ENCODE measurements at regions not wholly inside any gene's neighbourhood (a gene's known extent, or its start where the extent isn't known, plus 50 kb on each side); places are given as distances from the start of the nearest gene placed in this dataset.

DNA sequence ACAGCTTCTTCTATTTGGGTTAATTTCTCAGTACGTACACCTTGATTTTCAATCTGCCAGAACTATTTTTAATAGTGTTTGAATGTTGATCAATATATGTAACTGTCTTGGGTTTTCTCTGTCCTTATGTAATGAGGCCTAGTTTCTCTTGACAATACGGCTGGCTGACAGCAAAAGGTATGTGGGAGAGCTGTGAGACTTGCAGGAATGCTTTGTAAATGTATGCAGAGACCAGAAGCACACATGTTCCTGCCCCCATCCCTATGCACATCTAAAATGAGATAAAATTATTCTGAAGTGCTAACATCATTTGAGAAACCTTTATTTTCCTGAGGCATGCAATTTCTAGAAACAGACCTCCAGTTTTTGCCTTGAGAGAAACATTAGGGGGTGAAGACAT, 593.8 kb upstream of the GBE1 start:
- Histone ChIP-seq H3K4me3 (ENCODE audit: low read length) (no peak overlapping the region), H3K4me2 (ENCODE audit: low read length) (no peak overlapping the region), H3K4me1 (ENCODE audit: control insufficient read depth, low read length) (no peaks in the 10 kb centered on the region), H3K27me3 (ENCODE audit: control insufficient read depth, low read length) (no peaks in the 10 kb centered on the region), H3K9me3 (ENCODE audit: control insufficient read depth, insufficient read depth, low read length) (no peaks in the 10 kb centered on the region), H3K9me2 (replicated peaks; ENCODE audit: control insufficient read depth, low read length) (no peaks in the 10 kb centered on the region), H3K79me2 (ENCODE audit: control insufficient read depth, low read length) (no peaks in the 10 kb centered on the region), H3F3A (ENCODE audit: control insufficient read depth, insufficient read depth) (no peaks in the 10 kb centered on the region), H3K36me3 (ENCODE audit: control insufficient read depth, low read length) (no peaks in the 10 kb centered on the region), H3K27ac (ENCODE audit: low read depth, low read length) (no peak overlapping the region), H4K20me1 (ENCODE audit: control insufficient read depth, insufficient read depth, low read depth, low read length) (no peaks in the 10 kb centered on the region)
- TF ChIP-seq CTCF (IDR thresholded peaks at IDR 0.05; ENCODE audit: low read depth, low read length, poor library complexity, severe bottlenecking) (no peak), EZH2phosphoT487 (IDR thresholded peaks at IDR 0.05; ENCODE audit: borderline replicate concordance, low read length) (no peak)

DNA sequence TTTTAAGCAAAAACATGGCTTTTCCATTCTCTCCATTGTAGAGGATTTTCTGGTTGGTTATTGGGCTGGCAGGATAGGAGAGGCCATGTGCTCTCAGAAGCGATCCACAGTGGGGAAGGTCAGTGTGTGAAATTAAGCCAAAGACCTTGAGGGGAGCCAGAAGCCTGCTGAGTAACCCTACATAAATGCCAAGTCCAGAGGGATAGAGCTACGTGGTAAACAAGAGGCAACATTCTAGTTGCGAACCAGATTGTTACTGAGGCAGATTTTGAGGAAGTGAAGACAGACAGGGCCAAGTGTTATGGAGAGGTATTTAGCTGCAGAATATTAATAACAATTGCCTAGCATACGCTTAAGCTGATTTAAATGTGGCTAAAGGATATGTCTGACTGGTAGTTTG, 592.8 kb upstream of the GBE1 start:
- Histone ChIP-seq H3K27me3 (ENCODE audit: control insufficient read depth, low read length) (no peaks in the 10 kb centered on the region), H3K9me2 (replicated peaks; ENCODE audit: control insufficient read depth, low read length) (no peaks in the 10 kb centered on the region), H3K9me3 (ENCODE audit: control insufficient read depth, insufficient read depth, low read length) (no peaks in the 10 kb centered on the region), H4K20me1 (ENCODE audit: control insufficient read depth, insufficient read depth, low read depth, low read length) (no peaks in the 10 kb centered on the region), H3K79me2 (ENCODE audit: control insufficient read depth, low read length) (no peaks in the 10 kb centered on the region), H3K4me2 (ENCODE audit: low read length) (no peak overlapping the region), H3K27ac (ENCODE audit: low read depth, low read length) (no peak overlapping the region), H3K36me3 (ENCODE audit: control insufficient read depth, low read length) (no peaks in the 10 kb centered on the region), H3F3A (ENCODE audit: control insufficient read depth, insufficient read depth) (no peaks in the 10 kb centered on the region), H3K4me1 (ENCODE audit: control insufficient read depth, low read length) (no peaks in the 10 kb centered on the region), H3K4me3 (ENCODE audit: low read length) (no peak overlapping the region)
- TF ChIP-seq EZH2phosphoT487 (IDR thresholded peaks at IDR 0.05; ENCODE audit: borderline replicate concordance, low read length) (no peak), CTCF (IDR thresholded peaks at IDR 0.05; ENCODE audit: low read depth, low read length, poor library complexity, severe bottlenecking) (no peak)

DNA sequence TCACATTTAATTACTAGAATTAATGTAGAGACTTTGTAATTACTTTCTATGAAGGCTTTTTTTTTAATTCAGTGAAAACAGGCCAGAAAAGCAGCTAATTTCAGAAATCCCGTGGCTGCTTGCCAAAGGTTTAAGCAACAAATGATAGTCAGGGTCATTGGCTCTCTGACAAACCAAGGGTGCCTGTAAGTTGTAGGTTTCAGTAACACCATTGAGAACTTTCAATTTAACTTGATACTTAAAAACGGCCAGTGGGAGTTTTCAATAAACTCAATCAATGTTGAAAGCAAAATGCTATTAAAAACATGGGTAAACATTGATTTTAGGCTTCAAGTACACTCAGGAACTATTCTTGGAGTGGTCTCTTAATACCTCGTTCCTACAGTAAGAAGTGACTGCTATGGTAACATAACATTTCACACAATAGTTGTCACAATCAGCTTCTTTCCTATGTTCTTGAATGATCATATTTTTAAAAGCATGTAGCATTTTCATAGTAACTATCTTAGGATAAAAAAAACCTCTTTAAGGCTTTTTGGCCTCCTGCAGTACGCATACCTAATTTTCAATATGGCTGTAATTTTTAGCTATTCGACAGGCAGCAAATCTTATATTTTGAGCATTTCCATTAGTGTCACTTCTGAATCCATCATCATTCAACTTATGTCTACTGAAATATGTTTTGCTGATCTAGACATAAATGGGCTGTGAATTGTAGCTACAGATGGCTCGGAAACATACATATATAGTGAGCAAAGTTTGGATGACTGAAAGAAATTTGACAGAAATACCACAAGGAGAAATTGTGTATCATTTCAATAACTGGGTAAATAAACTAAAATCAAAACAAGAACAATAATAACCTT, 592.1 kb upstream of the GBE1 start:
- Histone ChIP-seq H3K9me2 (replicated peaks; ENCODE audit: control insufficient read depth, low read length) (no peaks in the 10 kb centered on the region), H3K27ac (ENCODE audit: low read depth, low read length) (no peak overlapping the region), H3K79me2 (ENCODE audit: control insufficient read depth, low read length) (no peaks in the 10 kb centered on the region), H3K4me3 (ENCODE audit: low read length) (no peak overlapping the region), H4K20me1 (ENCODE audit: control insufficient read depth, insufficient read depth, low read depth, low read length) (no peaks in the 10 kb centered on the region), H3K4me1 (ENCODE audit: control insufficient read depth, low read length) (no peaks in the 10 kb centered on the region), H3K36me3 (ENCODE audit: control insufficient read depth, low read length) (no peaks in the 10 kb centered on the region), H3K9me3 (ENCODE audit: control insufficient read depth, insufficient read depth, low read length) (no peaks in the 10 kb centered on the region), H3F3A (ENCODE audit: control insufficient read depth, insufficient read depth) (no peaks in the 10 kb centered on the region), H3K27me3 (ENCODE audit: control insufficient read depth, low read length) (no peaks in the 10 kb centered on the region), H3K4me2 (ENCODE audit: low read length) (no peak overlapping the region)
- TF ChIP-seq EZH2phosphoT487 (IDR thresholded peaks at IDR 0.05; ENCODE audit: borderline replicate concordance, low read length) = no peak
- no peak for TF ChIP-seq CTCF (IDR thresholded peaks at IDR 0.05; ENCODE audit: low read depth, low read length, poor library complexity, severe bottlenecking)
